KMS-11 (cell line): ENCODE measurements at regions not wholly inside any gene's neighbourhood (a gene's known extent, or its start where the extent isn't known, plus 50 kb on each side); places are given as distances from the start of the nearest gene placed in this dataset.

Experiments used
- H2AFZ ChIP-seq: fragments of 200-600 bp; sonication (generic); 2 replicates; pipeline ENCODE4 v1.6.1; 2016; ENCODE audit warnings: antibody characterized with exemption, mixed run types, low read depth
- H3K27ac ChIP-seq: fragments of 200-600 bp; sonication (generic); 2 replicates; pipeline ENCODE4 v1.6.1; 2016; ENCODE audit warnings: mild to moderate bottlenecking, mixed run types
- H3K27me3 ChIP-seq: fragments of 200-600 bp; sonication (generic); 2 replicates; pipeline ENCODE4 v1.6.1; 2017; ENCODE audit warnings: mild to moderate bottlenecking, low read depth, mixed run types, moderate library complexity; ENCODE audit not compliant: insufficient read depth
- H3K36me3 ChIP-seq: fragments of 200-600 bp; sonication (generic); 2 replicates; pipeline ENCODE4 v1.6.1; 2017; ENCODE audit warnings: mild to moderate bottlenecking, mixed run types; ENCODE audit not compliant: insufficient read depth
- H3K4me1 ChIP-seq: fragments of 200-600 bp; sonication (generic); 2 replicates; pipeline ENCODE4 v1.6.1; 2016; ENCODE audit warnings: mild to moderate bottlenecking, low read depth, mixed run types; ENCODE audit not compliant: poor library complexity, severe bottlenecking
- H3K4me2 ChIP-seq: fragments of 200-600 bp; sonication (generic); 2 replicates; pipeline ENCODE4 v1.7.0; 2016; ENCODE audit warnings: mild to moderate bottlenecking, mixed run types
- H3K4me3 ChIP-seq: fragments of 200-600 bp; sonication (generic); IDR thresholded peaks from 2 replicates; pipeline ENCODE4 v1.6.1; 2017; ENCODE audit warnings: low read depth, low read length, mixed read lengths; ENCODE audit not compliant: insufficient read depth
- H3K79me2 ChIP-seq: fragments of 200-600 bp; sonication (generic); 2 replicates; pipeline ENCODE4 v1.6.1; 2016; ENCODE audit warnings: low read depth, mixed run types; ENCODE audit not compliant: insufficient read depth
- H3K9ac ChIP-seq: fragments of 200-600 bp; sonication (generic); 2 replicates; pipeline ENCODE4 v1.6.1; 2016; ENCODE audit warnings: mild to moderate bottlenecking, mixed run types
- H4K20me1 ChIP-seq: fragments of 200-600 bp; sonication (generic); 2 replicates; pipeline ENCODE4 v1.6.1; 2016; ENCODE audit warnings: mild to moderate bottlenecking, mixed run types; ENCODE audit not compliant: insufficient read depth
- CTCF ChIP-seq: fragments of 200-600 bp; sonication (generic); conservative IDR thresholded peaks from 2 replicates; pipeline ENCODE4 v1.6.1; 2017; ENCODE audit warnings: low read depth, mild to moderate bottlenecking, antibody characterized with exemption, low read length, moderate library complexity, mixed read lengths

DNA sequence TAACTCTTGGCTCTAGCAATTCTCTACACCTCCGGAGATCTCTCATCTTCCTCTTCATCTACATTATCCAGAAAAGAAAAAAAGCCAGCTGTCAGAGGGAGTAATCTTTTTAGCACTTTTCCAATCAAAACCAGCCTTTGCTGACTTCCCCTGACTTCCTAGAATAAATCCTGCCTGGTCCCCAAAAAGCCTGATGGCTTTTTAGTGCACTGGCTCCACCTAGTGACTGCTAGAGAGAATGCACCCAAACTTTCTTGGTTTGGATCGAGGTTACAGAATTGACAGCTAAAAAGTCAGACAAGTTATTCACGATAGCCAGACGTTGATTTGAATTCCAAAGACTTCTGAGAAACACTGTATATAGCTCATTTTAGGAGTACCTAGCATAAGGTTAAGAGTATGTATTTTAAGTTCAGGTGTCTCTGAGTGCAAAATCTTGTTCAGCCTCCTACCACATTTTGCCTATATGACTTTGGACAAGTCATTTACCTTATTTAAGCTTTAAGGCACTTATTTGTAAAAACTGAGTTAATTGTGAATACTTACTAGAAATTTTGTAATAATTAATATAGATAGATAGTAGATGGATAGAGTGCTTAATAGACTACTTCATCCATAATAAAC, 185.7 kb upstream of the GRIN2B start:
- Histone ChIP-seq H3K79me2 (no peaks in the 10 kb centered on the region), H3K4me2 (no peak overlapping the region), H4K20me1 (no peaks in the 10 kb centered on the region), H3K27me3 (no peaks in the 10 kb centered on the region), H3K36me3 (no peaks in the 10 kb centered on the region), H3K27ac (no peak overlapping the region), H2AFZ (no peak overlapping the region), H3K4me1 (no peaks in the 10 kb centered on the region), H3K4me3 (no peak overlapping the region), H3K9ac (no peak overlapping the region)
- TF ChIP-seq CTCF = peak; percentile 89

- H2AFZ ChIP-seq = no peak overlapping the region
- no peaks in the 10 kb centered on the region for H3K4me1 ChIP-seq
- no peaks in the 10 kb centered on the region for H4K20me1 ChIP-seq
- no peak for TF ChIP-seq CTCF
- no peak overlapping the region for H3K4me2 ChIP-seq
- no peak overlapping the region for H3K4me3 ChIP-seq
- H3K27me3 ChIP-seq = no peaks in the 10 kb centered on the region
- H3K9ac ChIP-seq = no peak overlapping the region
- H3K27ac ChIP-seq = no peak overlapping the region
- no peaks in the 10 kb centered on the region for H3K79me2 ChIP-seq
- no peaks in the 10 kb centered on the region for H3K36me3 ChIP-seq
Measured at GRCh38 chr12:14169281-14169680, 187.9 kb upstream of the GRIN2B start.

- H3K4me1 ChIP-seq = no peaks in the 10 kb centered on the region
- H4K20me1 ChIP-seq = no peaks in the 10 kb centered on the region
- no peak overlapping the region for H2AFZ ChIP-seq
- no peaks in the 10 kb centered on the region for H3K79me2 ChIP-seq
- no peak for TF ChIP-seq CTCF
- H3K4me3 ChIP-seq = no peak overlapping the region
- H3K27me3 ChIP-seq = no peaks in the 10 kb centered on the region
- H3K9ac ChIP-seq = no peak overlapping the region
- H3K27ac ChIP-seq = no peak overlapping the region
- H3K36me3 ChIP-seq = no peaks in the 10 kb centered on the region
- no peak overlapping the region for H3K4me2 ChIP-seq
Measured at GRCh38 chr12:14171106-14171505, 189.7 kb upstream of the GRIN2B start.

DNA sequence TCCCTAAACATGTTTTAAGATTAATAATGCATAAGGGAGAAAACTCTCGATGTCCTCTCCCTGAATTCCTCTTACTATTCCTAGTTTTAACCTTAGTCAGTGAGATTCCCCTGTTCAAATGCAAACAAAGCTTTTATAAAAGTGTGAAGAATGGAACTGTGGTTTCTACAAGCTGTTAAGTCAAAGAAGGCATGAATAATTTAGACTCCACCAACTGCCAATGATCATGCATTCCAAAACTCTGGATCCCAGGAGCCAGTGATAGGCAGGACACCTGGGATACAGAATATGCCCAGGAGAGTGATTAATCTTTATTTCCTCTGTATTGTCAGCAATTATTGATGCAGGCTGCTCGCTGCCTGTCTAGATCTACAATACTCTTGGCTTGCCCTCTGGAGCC, 190.3 kb upstream of the ATF7IP start:
- Histone ChIP-seq H3K36me3 (no peaks in the 10 kb centered on the region), H4K20me1 (no peaks in the 10 kb centered on the region), H3K79me2 (no peaks in the 10 kb centered on the region), H3K4me3 (no peak overlapping the region), H3K9ac (no peak overlapping the region), H3K27ac (no peak overlapping the region), H2AFZ (no peak overlapping the region), H3K4me2 (no peak overlapping the region), H3K4me1 (no peaks in the 10 kb centered on the region), H3K27me3 (no peaks in the 10 kb centered on the region)
- TF ChIP-seq CTCF = no peak
